ENCODE measurements at regions not wholly inside any gene's neighbourhood (a gene's known extent, or its start where the extent isn't known, plus 50 kb on each side); places are given as distances from the start of the nearest gene placed in this dataset.
A peak's percentile ranks its signal among the peaks of the same experiment; 100 is the strongest.

DNA sequence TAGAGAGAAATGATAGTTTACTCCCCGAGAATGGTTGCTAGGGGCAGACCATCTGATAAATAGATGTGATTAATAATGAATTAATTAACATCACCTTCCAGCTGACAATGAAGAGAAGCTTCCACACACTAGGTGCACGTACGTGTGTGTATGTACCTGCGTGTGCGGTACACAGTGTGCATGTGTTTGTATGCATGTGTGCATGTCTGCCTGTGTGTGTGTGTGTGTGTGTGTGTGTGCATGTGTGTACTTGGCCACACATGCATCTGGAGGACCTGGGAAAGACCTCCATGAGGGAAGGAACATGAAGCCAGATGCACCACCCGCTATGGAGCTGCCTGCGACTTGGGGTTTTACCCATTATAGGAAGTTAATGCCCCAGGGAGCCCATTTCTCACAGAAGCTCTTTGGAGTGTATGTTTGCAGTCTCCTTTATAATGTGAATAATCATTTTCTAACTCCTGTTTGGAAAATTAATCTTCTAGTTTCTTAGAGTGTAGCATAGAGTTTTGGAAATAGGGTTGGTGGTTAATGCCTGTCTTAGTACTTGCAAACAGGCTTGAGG, 229.1 kb downstream of the ENGASE start:
- no peak for DNase-seq

- DNase-seq: no peak
Observed at GRCh38 chr17:79301469-79301868, 226.8 kb downstream of the ENGASE start.

GRCh38 chr17:79299349-79299748, 224.7 kb downstream of the ENGASE start:
- DNase-seq: no peak

- DNase-seq: no peak
Observed at GRCh38 chr17:79298799-79299198, 224.2 kb downstream of the ENGASE start.

DNA sequence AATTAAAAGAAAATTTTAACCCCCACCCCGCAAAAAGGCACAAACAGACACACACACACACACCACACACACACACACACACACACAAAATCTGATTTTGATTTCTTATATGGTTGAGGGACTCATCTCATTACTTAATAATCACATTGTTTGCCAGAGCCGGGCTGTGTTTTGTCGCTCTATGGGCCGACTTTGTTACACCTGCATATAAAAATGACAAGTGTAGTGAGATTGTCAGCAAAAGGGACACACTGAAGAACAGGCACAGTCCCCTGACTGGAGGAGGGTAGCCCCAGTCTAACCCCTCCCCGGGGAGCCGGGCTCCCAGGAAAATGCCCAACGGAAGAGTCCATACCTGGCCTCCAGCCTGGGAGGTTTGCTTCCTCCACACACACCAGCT, 221.6 kb downstream of the ENGASE start:
- no peak for DNase-seq

- no peak for DNase-seq
Observed at GRCh38 chr17:79295307-79295706, 220.7 kb downstream of the ENGASE start.

DNA sequence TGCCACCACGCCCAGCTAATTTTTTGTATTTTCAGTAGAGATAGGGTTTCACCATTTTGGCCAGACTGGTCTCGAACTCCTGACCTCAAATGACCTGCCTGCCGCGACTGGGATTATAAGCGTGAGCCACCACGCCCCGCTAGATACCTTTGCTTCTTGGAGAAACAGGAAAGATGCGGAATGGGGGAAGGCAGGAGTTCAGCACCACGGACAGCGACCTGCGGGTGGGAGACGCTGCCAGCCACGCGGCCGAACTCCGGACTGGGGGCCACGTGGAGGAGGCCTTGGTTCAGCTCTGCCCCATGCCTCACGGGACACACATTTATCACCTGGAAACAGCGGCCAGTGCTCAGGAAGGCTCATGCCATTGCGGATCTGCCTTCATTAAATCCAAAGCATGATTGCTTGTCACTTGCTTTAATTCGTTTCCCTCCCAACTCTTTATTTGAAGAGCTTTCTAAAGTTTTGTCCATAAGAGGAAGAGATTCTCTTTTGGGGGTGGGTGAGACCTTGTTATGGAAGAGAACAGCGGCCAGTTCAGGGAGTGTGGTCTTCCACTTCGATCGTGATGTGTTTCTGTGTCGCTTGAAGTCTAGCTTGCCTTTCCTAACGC, 219.9 kb downstream of the ENGASE start:
- DNase-seq: peak; percentile 43

DNA sequence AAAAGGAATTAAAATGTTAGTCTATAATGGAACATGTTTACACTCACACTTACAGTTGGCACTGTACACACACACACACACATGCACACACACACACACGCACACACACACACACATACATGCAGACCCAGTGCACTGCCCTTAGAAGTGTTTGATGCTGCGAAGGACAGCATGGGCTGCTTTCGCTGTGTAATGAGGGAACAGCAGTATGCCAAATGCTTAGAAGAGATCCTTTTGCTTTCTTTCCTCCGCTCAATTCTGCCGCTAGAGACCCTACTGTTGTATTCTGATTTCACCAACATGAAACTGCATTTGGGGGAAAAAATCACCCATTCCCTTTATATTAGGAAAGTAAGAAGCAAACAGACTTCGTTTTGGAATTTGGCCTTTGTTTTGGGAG, 217.9 kb downstream of the ENGASE start:
- DNase-seq: no peak

DNA sequence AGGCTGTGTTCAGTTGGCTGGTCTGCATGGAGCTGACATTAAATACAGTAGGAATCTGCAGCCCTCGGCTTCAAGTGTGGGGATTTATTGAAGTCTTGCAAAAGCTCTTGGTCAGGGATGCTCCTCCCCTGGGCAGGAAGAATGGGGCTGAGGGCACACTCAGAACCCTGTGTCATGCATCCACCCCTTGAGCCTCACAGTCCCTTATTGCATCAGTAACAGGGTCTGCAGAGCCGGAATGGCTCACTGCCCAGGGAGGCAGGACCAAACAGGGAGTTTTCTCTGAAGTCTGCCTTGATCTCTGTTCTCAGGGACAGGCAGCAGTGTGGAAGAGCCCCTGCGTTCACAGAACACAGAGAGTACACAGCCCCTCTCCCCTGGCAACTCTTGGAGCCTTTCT, 216.8 kb downstream of the ENGASE start:
- no peak for DNase-seq

GRCh38 chr17:79290726-79291125, 216.1 kb downstream of the ENGASE start:
- no peak for DNase-seq

GRCh38 chr17:79288950-79289349, 214.3 kb downstream of the ENGASE start:
- DNase-seq: no peak

GRCh38 chr17:79286440-79286839, 211.8 kb downstream of the ENGASE start:
- DNase-seq: no peak

- no peak for DNase-seq
Observed at GRCh38 chr17:79285973-79286372, 211.3 kb downstream of the ENGASE start.

DNA sequence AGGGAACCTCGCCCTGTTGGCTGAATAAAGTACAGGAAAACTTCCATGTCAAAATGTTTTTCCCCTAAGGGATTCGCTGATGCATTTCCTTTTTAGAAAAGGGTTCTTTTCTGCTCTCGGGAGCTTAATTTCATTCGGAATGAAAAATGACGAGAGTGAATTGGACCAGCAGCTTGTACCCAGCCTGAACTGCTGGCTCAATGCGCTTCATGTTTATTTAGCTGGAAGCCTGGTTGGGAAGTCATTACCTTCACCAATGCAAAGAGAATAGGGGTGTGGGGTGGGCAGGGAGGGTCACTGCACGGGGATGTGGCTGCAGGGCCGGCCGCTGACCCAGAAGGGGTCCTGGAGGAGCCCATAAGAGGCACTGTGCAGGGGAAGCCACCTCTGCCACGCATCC, 207.7 kb downstream of the ENGASE start:
- DNase-seq: no peak

GRCh38 chr17:79281803-79282202, 207.2 kb downstream of the ENGASE start:
- DNase-seq: no peak

DNA sequence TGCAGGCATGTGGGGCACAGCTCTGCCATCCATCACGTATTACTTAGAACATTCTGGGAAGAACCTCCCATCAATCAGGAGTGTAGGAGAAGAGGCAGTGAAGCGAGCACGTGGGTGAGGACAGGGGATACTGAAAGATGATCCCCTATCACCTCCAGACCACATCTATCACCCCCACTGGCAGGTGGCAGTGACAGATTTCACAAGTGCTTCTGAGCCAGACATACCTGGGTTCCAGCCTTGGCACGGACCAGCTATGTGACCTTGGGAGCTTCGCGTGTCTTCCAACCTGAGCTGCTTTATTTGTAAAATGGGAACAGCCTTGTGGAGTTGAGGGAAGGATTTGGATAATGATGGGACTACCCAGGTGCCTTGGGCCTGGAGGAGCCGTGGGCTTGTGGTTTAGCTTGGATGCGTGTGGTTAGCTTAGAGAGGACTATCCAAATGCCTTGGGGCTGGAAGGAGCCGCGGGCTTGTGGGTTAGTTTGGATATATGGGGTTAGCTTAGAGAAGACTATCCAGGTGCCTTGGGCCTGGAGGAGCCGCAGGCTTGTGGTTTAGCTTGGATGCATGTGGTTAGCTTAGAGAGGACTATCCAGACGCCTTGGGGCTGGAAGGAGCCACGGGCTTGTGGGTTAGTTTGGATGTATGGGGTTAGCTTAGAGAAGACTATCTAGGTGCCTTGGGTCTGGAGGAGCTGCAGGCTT, 206.4 kb downstream of the ENGASE start:
- DNase-seq: no peak

GRCh38 chr17:79280010-79280409, 205.4 kb downstream of the ENGASE start:
- no peak for DNase-seq

DNA sequence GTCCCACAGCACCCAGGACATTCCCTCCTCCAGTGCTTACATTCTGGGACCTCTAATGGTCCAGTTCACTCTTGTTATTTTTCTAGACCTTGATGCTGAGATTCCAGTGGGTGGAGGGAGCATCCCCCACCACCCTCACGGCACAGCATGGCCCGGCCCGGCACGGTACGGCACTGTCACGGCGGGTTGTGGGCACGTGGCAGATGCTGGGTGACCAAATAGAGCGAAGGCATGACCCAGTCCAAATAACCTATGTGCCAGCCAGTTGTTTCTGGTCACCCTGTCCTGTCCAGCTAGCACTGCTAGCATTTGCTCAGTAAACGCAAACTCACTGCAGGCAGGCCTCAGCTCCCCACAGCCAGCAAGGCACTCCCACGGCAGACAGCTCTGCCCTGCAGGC, 204.7 kb downstream of the ENGASE start:
- DNase-seq: no peak

DNA sequence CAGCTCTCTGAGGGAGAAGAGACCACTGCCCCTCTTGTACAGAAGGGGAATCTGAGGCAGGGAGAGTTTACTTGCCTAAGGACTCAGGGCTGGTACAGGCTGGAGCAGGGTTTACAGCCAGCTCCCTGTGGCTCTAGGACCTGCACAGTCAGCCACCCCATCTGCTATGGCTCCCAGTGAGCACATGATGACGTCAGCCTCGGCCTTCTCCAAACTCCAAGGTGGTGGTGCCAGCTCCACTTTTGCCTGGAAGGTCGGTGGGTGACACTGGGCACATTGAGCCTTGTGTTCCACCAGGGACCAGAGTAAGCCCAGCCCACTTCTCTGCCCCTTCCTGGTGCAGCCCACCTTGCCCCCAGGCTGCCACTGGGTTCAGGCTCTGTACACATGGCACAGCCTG, 202.2 kb downstream of the ENGASE start:
- no peak for DNase-seq

GRCh38 chr17:79273660-79274059, 199.0 kb downstream of the ENGASE start:
- no peak for DNase-seq

DNA sequence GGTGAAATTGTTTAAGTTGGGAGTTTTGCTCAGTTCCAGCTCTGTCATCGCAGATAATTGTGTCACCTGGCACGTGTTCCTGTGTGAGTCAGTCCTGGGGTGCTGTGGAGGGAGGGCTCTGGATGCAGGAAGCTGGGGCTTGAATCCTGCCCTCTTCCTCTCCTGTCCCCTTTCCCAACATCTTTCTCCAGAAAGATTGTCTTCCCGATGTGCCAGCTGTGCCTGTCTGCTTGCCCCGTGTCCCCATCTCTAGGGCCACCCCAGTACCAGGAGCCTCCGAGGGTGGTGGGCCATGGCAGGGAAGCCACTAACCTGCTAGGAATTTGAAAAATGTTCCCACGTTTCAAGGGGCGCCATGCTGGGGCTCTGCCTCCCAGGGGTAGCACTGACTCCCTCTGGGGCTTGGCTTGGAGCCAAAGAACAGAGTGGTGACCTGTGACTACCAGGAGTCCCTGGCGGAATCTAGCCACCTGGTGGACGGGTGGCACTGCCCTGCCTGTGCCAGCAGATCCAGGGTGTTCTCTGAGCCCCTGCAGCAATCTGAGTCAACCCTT, 198.1 kb downstream of the ENGASE start:
- DNase-seq: no peak

DNA sequence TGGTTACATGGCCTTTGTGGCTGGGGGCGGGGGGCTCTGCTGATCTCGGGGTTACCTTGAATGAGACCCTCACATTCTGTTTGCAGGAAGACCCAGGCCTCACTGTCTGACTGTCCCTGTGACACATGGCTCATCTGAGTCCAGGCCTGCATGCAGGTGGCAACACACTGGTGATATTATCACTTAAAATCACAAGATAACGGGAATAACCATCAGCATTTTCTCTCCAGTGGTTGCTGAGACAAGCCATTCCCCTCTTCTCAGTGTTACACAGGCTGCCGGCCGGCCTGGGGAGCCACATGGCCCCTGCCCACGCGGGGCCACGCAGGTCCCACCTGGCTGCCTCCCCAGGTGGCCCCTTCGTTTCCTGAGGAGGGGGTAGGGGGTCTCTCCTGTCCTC, 197.6 kb downstream of the ENGASE start:
- no peak for DNase-seq

- no peak for DNase-seq
Observed at GRCh38 chr17:79269620-79270019, 195.0 kb downstream of the ENGASE start.

GRCh38 chr17:79263191-79263590, 188.6 kb downstream of the ENGASE start:
- no peak for DNase-seq
